HT1080 (cell line): ENCODE measurements at regions not wholly inside any gene's neighbourhood (a gene's known extent, or its start where the extent isn't known, plus 50 kb on each side); places are given as distances from the start of the nearest gene placed in this dataset.
A peak's percentile ranks its signal among the peaks of the same experiment; 100 is the strongest.

Experiments used
- DNase-seq: peaks from one replicate; pipeline ENCODE4 v3.0.0-alpha.2; 2015; ENCODE audit warnings: low read depth

DNA sequence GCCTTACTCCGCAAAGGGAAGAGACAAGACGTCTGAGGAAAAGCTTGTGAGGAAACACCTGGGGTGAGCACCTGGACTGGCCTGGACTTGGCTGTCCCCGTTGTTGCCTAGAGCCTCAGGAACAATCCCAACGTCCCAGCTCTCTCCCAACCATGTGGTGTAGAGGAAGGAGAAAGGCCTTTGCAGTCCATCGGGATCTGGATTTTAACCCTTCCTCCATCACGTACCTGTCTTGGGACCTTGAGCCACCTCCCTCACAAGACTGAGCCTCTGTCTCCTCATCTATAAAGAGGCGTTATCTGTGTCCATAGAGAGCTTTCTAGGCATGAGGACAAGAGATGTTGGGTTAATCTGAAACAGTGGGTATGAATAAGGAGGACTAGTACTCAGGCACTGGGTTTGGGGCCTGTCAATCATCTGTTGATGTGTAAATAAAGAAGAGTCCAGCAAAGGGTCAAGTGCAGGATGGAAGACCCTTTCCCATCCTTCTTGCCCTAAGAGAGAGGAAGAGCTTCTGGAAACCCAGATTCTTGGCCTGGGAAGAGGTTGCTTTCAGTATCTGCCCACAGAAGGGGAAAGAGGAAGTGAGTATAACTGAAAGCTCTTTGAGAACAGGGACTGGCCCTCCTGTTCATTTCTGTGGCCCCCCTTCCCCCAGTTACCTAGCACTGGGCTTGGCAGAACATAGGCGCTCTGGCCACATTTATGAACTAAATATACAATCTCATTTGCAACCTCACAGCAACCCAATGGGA lies 137.1 kb downstream of the PJA1 start:
- no peak for DNase-seq

DNA sequence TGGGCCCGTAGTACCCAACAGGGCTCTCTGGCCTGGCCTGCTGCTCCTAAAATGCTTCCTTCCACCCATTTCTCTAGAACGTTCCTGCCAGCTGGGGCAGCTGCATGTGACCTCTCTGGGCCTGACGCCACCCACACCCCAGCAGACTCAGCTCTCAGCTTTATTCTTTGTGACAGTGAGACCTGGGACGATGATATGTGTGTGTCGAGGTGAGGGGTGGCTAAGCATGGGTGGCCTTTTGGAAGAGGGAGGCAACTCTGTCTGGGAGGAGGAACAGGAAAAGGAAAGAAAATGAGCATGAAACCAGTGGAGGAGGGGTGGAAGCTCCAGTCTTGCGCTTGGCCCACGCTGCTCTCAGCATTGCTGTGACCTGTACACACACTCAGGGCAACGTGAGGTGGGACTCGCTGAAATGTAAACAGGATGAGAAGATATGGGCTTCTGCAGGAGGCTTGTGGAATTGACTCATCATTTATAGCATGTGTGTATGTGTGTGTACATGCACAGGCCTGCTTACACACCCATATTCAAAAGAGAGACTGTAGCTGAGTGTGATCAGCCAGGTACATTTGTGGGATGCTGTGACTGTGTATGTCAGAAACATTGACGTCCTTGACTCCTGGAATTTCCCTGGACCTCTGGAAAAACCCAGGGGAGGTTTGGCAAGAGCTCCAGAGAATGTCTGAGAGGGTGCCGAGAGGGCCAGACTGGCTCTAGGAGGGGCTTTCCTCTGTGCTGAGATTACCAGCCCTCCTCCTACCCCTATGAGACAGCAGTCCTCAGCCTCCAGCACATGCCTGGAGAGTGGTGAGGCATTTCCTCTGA lies 137.9 kb downstream of the PJA1 start:
- peak; percentile 56 for DNase-seq

DNA sequence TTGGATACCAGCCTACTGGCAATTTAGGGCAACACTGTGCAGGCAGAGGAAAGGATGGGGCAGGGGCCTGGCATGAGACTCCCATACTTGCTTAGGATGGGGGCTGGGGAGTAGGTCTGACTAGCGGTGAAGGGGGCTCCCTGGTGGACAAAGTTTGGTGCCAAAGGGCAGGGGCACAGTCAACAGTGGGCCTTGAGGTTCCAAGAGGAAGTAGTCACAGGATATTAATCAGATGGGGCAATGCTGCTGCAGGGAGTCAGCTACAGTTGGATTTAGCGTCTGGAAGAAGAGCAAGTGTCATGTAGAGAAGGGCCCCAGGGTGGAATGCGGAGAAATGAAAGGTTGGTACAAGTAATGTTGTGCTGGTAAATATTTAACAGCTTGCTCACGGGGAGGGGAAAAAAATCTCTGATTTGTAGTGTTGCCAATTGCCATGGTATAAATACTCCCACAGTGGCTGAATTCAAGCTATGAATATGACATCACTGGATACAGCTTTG lies 139.4 kb downstream of the PJA1 start:
- peak; percentile 80 for DNase-seq

DNA sequence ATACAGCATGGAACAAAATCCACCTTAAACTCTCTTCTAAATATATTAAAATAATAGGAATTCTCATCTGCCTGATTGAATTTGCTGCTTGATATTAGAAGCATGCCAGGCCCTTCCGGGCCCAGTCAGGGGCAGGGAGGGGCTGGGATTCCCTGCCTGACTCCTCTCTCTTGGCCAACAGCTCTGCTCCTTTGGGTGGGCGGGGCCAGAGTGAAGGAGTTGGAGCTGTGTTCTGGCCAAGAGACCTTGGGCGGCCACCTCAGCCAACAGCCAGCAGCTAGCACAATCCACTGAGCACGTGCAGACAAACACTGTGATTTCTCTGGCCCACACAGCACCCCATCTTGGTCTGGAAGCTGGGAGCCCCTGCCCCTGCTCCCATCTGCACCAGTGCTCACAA lies 140.3 kb downstream of the PJA1 start:
- no peak for DNase-seq

DNA sequence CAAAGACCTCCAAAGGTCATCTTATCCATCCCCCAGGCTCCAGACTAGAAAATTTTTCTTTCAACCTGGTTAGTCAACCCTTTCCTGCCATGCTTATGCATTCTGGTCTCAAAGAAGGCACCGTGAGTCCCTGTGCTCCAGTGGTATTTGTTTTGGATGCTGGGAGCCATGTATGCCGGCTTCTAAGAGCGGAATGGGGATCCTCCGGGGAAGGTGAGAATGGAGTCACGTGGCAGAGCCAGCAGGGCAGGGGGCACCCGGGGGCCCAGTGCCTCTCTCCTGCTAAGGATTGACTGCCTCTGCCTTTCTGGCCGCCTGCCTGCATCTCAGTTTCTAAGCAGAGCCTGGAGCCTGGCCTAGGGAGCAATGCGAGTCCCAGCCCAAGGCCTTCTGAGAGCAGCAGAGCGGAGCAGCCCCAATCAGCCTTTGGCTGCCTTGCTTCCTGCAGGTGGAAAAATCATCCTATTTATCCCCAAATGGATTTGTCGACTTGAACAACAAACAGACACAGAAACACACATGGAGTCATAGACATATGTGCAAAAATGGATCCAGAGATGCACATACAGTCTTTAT lies 141.0 kb downstream of the PJA1 start:
- DNase-seq: no peak

DNA sequence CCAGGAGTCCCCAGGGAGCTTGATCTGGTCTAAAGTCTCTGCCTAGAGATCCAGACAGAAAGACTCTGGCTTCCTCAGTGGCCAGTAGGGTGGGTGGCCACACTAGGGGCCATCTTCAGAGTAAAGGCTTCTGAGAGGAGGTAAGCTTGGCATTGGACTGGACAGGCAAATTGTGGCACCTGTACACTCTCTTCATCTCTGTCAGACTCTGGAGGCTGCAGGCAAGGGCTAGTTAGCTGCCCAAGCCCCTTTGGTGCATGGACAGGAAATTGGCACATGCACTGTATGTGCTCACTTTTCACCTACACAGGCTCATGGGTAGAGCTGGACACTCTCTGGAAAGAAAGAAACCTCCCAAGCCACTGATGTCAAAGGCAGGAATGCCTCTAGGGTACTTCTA lies 142.8 kb downstream of the PJA1 start:
- no peak for DNase-seq

DNA sequence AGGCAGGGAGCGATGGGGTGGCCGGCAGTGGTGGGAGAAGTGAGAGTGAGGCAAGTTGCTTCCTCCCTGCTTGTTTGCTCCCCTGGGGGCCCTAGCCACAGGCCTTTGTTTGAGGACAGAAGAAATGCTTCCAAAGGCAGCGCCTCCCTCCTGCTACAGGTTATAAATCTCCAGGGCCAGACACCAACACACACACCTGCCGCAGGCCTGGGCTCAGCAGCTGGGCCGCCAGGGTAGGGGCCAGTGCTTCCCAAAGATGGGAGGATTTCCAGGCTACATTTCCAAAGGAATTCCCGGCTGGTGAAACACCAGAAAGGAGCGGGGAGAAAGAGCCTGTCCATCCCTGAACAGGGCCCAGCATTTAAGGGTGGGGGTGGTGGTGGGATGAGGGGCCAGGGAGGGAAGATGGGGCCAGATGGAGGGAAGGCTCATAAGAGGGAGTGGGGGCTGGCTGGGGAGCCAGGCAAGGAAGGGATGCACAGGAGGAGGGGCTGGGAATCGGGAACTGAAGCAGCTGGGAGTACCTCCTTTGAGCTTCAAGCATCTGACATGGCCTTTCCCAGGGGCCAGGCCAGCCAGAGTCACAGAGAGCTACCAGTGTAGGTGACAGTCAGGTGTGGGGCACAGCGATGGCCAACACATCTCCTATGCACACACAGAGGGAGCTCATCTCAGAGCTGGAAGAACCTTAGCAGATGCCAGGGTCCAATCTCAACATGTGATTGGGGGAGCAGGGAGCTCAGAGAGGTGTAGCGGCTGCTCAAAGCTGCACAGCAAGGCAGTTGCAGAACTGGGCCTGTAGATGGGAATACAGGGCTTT lies 143.9 kb downstream of the PJA1 start:
- no peak for DNase-seq

DNA sequence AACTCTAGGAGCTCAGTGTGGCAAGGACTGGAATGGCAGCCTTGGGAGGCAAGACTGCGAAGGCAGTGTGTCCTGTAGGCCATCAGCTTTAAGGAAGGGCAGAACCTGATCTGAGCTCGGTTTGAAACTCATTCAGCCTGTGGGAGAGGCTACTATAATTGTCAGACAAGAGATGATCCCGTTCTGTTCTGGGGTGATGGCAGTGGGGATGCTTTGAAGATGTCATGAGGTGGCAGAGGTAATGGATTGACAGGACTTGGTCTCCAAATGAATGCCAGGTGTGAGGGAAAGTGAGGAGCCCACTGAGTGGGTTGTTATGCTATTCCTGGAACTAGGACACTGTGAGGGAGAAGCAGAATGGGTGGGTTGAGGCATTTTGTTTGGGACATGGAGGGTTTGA lies 144.9 kb downstream of the PJA1 start:
- DNase-seq: no peak

DNA sequence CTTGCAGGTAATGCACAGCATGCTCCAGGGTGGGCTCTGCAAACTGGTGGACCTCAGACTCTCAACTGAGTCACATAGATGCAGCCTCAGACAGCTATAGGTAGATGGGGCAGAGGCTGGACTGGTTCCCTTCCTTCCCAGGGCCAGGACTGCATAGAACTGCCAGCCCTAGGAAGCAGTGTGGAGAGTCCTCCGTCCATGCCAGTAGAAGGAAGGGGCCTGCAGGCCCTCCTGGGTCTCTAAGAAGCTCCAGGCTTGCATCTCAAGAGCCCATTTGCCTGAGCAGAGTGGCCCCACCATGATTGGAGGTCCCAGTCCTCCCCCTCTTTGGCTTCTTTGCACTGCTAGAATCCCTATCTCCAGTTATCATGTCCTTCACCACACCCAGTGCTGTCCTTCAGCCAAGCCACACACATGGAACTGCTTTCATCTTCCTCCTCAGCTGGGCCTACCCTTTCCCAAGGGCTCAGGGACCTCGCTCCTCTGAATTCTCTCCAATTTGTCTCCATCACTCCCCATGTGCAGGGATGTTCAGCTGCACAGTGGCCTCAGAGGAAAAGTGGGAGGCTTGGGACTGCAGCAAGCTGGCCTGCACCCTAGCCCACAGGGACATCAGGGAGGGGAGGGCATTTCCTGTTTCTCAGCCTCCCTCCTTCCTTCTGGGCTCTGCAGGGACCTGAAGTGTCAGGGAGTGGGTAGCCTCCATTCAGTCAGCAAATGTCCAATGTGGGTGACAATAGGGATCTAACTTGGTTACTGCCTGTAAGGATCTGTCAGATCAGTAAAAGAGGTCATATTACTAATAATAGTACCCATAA lies 146.0 kb downstream of the PJA1 start:
- DNase-seq: no peak

DNA sequence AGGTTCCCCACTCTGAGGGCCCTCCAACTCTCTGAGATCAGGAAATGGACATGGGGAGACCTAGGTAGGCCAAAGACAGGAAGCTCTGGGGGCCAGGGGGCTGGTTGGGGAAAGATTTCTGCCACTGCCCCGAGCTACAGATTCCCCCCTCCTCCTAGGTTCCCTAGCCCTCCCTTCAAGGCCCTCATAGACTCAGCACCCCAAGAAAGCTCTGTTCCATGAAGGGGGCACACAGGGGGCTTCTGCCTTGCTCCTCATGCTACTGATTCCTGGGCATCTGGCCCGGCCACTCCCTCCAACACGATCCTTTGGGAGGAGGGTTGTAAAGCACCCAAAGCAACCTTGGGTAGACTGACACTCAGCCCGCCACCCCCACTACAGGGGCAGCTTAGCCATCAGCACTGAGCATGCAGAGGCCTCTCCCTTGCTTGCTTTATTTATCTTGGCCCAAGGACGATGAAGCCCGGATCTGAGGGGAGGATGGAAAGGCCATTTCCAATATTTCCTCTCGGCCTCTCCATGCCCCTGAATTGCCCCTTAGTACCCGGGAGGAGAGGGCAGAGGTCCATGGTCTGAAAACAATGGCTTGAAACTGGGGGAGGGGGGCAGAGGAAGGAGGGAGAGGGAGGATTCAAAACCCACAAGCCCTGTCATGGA lies 146.7 kb downstream of the PJA1 start:
- DNase-seq: no peak

DNA sequence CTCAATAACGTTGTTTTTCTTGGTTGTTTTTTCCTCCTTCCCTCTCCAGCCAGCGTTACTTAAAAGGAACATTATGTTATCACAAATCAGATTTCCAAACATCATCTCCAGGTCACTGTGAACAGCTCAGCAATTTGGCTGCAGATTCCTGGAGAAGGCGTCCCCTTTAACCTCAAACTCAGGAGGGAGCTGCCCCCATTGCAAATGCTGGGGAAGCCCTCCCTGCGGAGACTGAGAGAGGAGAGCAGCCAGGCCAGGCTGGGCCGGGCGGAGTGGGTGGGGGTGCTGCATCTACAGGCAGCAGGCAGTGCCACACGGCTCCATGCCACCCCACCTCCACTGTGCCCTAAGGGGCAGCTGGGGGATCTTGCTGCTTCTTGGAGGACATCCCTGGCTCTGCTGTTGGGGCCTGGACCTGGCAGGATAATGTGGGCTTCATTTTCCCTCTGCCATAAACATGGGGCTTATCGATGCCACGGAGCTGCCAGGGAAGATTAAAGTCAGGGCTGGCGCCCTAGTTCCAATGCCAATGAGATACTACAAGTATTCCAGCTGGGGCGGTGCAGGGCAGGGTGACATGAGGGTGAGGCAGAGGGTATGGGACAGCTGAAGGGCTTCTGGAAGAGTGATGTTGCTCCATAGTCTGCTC lies 148.8 kb downstream of the PJA1 start:
- DNase-seq: no peak

DNA sequence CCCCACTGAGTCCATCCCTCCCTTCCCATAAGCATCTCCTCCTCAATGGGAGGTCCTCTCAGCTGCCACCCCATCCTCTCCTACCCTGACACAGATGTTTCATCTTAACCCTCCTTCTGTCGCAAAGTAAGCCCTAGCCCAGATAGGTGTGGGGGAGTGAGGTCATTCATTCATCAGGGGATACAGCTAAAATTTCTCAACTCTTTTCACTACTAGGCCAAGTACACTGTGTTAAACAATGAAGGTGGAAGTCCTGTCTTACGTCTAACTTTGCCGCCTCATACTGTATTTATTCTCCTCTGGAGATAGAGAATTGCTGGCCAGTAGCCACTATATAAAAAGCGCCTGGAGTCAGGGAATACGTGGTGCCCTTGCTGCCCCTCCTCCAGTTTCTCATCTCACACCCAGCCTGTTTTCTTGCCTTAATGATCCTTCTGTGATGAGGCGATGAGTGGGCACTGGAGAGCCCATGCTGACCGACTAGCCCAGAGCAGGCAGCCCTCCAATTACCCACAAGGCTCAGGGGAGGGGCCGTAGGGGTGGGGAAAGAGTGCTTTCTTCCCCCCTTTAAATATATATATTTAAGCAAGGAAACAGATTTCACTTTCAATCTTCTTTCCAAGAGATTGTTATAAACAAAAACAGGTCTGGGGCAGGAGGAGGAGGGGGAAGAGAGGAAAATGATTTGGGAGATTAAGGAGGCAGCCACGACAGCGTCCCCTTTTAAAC lies 149.5 kb downstream of the PJA1 start:
- no peak for DNase-seq

DNA sequence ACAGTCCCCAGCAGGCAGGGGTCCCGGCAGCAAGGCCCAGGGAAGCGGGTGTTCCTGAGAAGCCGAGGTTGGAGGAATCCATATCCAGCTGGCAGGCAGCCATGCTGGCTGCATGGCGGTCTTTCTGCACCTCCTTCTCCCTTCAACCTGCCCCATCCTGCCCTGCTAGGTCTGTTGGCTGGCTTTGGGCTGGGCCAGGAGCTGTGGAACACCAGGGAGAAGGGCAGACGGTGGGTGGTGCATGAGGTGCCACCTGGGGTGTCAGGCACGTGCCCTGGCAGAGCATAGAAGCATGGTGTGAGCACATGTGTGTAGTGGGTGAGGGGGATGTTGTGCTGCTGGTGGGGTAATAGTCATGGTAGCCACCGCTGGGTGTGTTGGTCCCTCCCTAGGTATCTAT lies 150.1 kb downstream of the PJA1 start:
- DNase-seq: no peak

DNA sequence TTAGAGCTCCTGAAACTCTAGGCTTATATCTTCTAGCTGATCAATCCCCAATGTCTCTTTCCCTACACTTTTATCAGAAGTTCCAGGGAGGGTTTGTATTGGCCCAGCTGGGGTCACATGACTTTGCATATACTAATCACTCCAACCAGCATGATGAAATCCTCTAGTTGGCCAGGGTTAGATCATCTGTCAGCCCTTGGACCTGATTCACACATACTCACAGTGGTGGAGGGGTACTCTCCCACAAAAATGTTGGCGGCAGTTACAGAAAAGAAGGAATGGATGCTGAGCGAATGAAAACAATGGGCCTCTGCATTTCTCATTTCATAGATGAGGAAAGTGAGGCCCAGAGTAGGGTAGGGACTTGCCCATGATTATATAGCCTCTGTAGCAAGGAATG lies 151.1 kb downstream of the PJA1 start:
- DNase-seq: peak; percentile 34

DNA sequence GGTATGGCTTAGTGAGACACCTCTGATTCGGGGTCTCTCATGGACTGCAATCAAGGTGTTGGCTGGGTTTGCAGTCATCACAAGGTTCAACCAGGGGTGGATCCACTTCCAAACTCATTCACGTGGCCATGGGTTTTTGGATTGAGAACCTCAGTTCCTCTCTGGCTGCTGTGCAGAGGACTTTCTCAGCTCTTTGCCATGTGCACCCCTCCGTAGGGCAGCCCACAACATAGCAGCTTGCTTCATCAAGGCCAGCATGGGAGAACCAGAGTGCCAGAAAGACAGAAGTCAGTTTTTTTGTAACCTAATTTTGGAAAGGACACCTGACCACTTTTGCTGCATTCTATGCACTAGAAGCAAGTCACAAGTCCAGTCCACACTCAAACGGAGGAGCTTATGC lies 154.9 kb downstream of the PJA1 start:
- DNase-seq: no peak

DNA sequence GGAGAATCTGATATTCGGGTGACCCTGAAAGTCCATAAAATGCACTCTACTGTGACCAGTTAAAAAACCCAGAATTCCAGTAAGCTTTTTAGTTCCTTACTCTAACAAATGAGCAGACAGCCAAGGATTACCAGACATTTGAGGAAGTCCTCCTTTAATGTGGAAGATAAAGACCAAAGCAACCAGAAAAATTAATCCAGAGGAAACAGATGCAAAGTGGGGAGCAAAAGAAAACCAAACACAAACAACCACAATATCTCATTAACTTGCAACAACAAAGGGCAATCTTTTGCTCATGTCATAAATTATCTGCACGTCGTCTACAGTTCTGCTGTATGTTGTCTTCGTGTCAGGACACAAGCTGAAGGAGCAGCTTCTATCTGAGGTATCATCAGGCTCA lies 164.4 kb downstream of the PJA1 start:
- no peak for DNase-seq

DNA sequence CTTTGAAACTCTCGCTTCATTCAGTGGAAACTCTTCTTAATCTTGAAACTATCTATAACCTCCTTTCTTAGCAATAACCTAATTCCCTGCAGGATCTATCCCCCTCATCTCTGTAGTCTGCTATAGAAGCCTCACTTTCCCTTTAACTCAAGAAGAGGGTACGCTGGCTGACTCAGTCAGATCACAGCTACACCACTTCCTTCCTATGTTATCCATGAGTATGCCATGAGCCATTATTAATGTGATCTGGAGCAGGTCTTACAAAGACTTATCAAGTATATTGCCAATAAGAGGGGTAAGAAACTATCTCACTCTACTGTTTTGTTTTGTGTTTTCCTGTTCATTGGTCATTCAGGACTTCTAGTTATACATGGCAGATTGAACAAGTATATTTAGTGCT lies 165.3 kb downstream of the PJA1 start:
- DNase-seq: peak; percentile 61

DNA sequence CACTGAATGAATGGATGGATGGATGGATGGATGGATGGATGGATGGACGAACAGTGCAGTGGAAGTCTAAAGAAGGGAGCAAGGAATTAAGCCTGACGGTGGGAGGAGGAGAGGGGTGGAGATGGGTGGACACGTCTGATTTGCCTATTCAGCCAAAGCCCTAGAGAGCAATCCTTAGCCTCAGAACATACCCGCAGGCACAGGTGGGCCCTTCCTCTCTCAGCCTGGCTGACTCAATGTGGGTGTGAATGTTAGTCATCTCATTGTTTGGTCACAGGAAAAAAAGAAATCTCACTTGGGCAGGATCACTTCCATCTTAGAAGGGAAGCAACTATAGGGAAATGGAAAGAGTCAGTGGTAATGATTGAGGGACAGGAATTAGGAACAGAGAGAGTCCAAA lies 165.9 kb downstream of the PJA1 start:
- peak; percentile 88 for DNase-seq

DNA sequence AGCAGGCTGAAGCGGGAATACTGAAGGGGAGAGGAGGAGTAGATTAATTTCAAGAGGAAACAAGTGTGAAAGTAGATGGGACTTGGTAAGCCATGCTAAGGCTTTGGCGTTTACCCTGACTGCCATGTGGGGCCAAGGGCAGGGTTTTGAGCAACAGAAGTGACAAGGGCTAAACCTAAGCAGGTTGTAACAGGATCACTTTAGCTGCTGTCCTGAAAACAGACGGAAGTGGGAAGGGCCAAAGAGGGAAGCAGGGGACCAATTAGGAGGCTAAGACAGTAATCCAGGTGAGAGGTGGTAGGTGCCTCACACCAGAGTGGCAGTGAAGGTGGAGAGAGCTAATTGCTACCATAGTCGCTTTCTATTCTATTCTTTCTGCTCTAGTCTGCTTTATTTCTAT lies 166.5 kb downstream of the PJA1 start:
- DNase-seq: no peak
